Endometrium (tissue), 2 donors: ENCODE measurements at regions not wholly inside any gene's neighbourhood (a gene's known extent, or its start where the extent isn't known, plus 50 kb on each side); places are given as distances from the start of the nearest gene placed in this dataset.

Source experiments
- FAIRE-seq: peaks from 2 replicates; lab custom pipeline; 2012; peaks lifted over from hg19 to GRCh38; lab: Jason Lieb, UNC
- donor health status: control.
- donor health status: control.

GRCh38 chr15:77786956-77787355 is 154.2 kb upstream of the LINGO1 start:
- no peak for FAIRE-seq

GRCh38 chr15:77786181-77786890 is 153.6 kb upstream of the LINGO1 start:
- FAIRE-seq = no peak

- FAIRE-seq = no peak
Measured at GRCh38 chr15:77784361-77785292, 151.9 kb upstream of the LINGO1 start.

GRCh38 chr15:77783636-77784035 is 150.9 kb upstream of the LINGO1 start:
- FAIRE-seq = no peak

GRCh38 chr15:77782691-77783090 is 150.0 kb upstream of the LINGO1 start:
- no peak for FAIRE-seq

- no peak for FAIRE-seq
Measured at GRCh38 chr15:77781946-77782240, 149.2 kb upstream of the LINGO1 start.

GRCh38 chr15:77781151-77781945 is 148.6 kb upstream of the LINGO1 start:
- FAIRE-seq = no peak

GRCh38 chr15:77778802-77779201 is 146.1 kb upstream of the LINGO1 start:
- FAIRE-seq = no peak

GRCh38 chr15:77775837-77776236 is 143.1 kb upstream of the LINGO1 start:
- no peak for FAIRE-seq

GRCh38 chr15:77775373-77775772 is 142.7 kb upstream of the LINGO1 start:
- no peak for FAIRE-seq

- no peak for FAIRE-seq
Measured at GRCh38 chr15:77774350-77774749, 141.6 kb upstream of the LINGO1 start.

- FAIRE-seq = no peak
Measured at GRCh38 chr15:77773903-77774302, 141.2 kb upstream of the LINGO1 start.

- FAIRE-seq = no peak
Measured at GRCh38 chr15:77772641-77773402, 140.1 kb upstream of the LINGO1 start.

- FAIRE-seq = no peak
Measured at GRCh38 chr15:77771616-77772015, 138.9 kb upstream of the LINGO1 start.

GRCh38 chr15:77769700-77770099 is 137.0 kb upstream of the LINGO1 start:
- FAIRE-seq = no peak

- FAIRE-seq = no peak
Measured at GRCh38 chr15:77768521-77769078, 135.9 kb upstream of the LINGO1 start.

- no peak for FAIRE-seq
Measured at GRCh38 chr15:77768107-77768506, 135.4 kb upstream of the LINGO1 start.

- no peak for FAIRE-seq
Measured at GRCh38 chr15:77764095-77764494, 131.4 kb upstream of the LINGO1 start.

- FAIRE-seq = no peak
Measured at GRCh38 chr15:77762747-77763355, 130.1 kb upstream of the LINGO1 start.

GRCh38 chr15:77759896-77760592 is 127.3 kb upstream of the LINGO1 start:
- no peak for FAIRE-seq

- FAIRE-seq = no peak
Measured at GRCh38 chr15:77753939-77754338, 121.2 kb upstream of the LINGO1 start.
